ENCODE measurements at regions not wholly inside any gene's neighbourhood (a gene's known extent, or its start where the extent isn't known, plus 50 kb on each side); places are given as distances from the start of the nearest gene placed in this dataset.

DNA sequence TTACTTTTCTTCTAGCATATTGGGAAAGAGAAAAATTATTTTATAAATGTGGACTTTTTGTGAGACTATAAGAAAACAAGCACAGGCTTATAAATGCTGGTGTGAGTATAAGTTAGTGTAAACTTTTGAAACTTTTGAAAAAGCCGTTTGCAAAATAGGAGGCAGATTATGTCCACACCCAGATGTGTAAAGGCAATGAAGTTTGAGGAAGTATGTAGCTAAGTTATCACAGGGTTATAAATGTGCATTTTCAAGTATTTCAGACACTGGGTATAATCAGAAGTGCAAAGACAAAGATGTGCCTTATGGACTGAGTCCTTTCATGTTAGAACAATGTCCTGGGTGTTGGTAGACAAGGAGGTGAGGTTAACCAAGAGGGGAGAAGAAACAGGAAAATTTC lies 85.5 kb downstream of the ANXA1 start:
- Histone ChIP-seq H3K9me3 (no peaks in the 10 kb centered on the region), H3K36me3 (ENCODE audit: control insufficient read depth in 2 of 2, extremely low read depth in 1 of 2, insufficient read depth in 1 of 2, low read length in 1 of 2) (no peaks in the 10 kb centered on the region), H3K27ac (ENCODE audit: low read length) (no peak overlapping the region), H3K4me3 (ENCODE audit: control insufficient read depth in 1 of 2, extremely low read depth in 1 of 2, low read length in 1 of 2) (no peak overlapping the region), H3K27me3 (replicated peaks in 1 of 2; ENCODE audit: control insufficient read depth in 2 of 2, extremely low read depth in 1 of 2, insufficient read depth in 2 of 2, low read length in 1 of 2) (no peaks in the 10 kb centered on the region), H3K4me1 (ENCODE audit: control insufficient read depth in 1 of 2, extremely low read depth in 1 of 2, insufficient read depth in 2 of 2, low read length in 2 of 2) (no peaks in the 10 kb centered on the region)
- no peaks in the 10 kb centered on the region for H3K4me1 Mint-ChIP-seq
- no peak overlapping the region for H3K4me3 Mint-ChIP-seq
- DNase-seq = no peak
- POLR2A ChIA-PET = no interaction called here
- H3K9me3 Mint-ChIP-seq = no peaks in the 10 kb centered on the region
- CTCF ChIA-PET = no interaction called here
- WGBS (ENCODE audit: insufficient coverage) = 55% methylated on average over 1 of the region's 1 CpG
- H3K27me3 Mint-ChIP-seq = peaks cover 7 to 19% of the 10 kb centered on the region in 2 donors
- H3K36me3 Mint-ChIP-seq = no peaks in the 10 kb centered on the region
- no peak overlapping the region for H3K27ac Mint-ChIP-seq
- no peak for ATAC-seq (replicated peaks in 1 of 4)

- H3K4me1 Mint-ChIP-seq = no peaks in the 10 kb centered on the region
Measured at GRCh38 chr9:73239570-73240265, 88.1 kb downstream of the ANXA1 start.

GRCh38 chr9:73243078-73243477 lies 91.4 kb downstream of the ANXA1 start:
- DNase-seq (no peak), ATAC-seq (replicated peaks in 1 of 4) (no peak)
- WGBS (ENCODE audit: insufficient coverage) = 69% methylated on average over 2 of the region's 2 CpGs

More at GRCh38 chr9:73239570-73240265, 88.1 kb downstream of the ANXA1 start:
- peaks cover 15 to 30% of the 10 kb centered on the region in 2 donors for H3K27me3 Mint-ChIP-seq
- H3K27ac Mint-ChIP-seq = no peak overlapping the region
- POLR2A ChIA-PET = no interaction called here
- Histone ChIP-seq H3K4me1 (ENCODE audit: control insufficient read depth in 1 of 2, extremely low read depth in 1 of 2, insufficient read depth in 2 of 2, low read length in 2 of 2) (no peaks in the 10 kb centered on the region), H3K4me3 (ENCODE audit: control insufficient read depth in 1 of 2, extremely low read depth in 1 of 2, low read length in 1 of 2) (no peak overlapping the region), H3K27me3 (replicated peaks in 1 of 2; ENCODE audit: control insufficient read depth in 2 of 2, extremely low read depth in 1 of 2, insufficient read depth in 2 of 2, low read length in 1 of 2) (no peaks in the 10 kb centered on the region), H3K27ac (ENCODE audit: low read length) (no peak overlapping the region), H3K36me3 (ENCODE audit: control insufficient read depth in 2 of 2, extremely low read depth in 1 of 2, insufficient read depth in 1 of 2, low read length in 1 of 2) (no peaks in the 10 kb centered on the region), H3K9me3 (no peaks in the 10 kb centered on the region)
- CTCF ChIA-PET = no interaction called here
- DNase-seq = no peak
- ATAC-seq (replicated peaks in 1 of 4) = no peak
- H3K4me3 Mint-ChIP-seq = no peak overlapping the region
- no peaks in the 10 kb centered on the region for H3K9me3 Mint-ChIP-seq
- no peaks in the 10 kb centered on the region for H3K36me3 Mint-ChIP-seq
- no CpG with 5 or more reads among the region's 2 CpGs for WGBS (ENCODE audit: insufficient coverage)

DNA sequence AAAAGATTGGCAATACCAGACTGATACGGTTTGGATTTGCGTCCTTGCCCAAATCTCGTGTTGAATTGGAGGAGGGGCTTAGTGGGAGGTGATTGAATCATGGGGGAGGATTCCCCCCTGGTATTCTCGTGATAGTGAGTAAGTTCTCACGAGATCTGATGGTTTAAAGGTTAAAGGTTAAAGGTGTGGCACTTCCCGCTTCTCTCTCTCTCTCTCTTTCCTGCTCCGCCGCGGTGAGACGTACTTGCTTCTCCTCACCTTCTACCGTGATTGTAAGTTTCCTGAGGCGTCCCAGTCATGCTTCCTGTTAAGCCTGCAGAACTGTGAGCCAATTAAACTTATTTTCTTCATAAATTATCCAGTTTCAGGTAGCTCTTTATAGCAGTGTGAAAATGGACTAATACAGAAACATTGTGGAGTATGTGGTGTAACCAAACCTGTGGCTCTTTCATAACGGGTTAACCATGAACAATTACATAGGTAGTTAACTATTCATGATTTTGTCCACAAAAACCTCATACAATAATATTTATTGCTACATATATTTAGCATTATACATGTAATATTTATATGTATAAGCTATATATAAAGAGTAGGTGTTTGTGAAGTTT lies 107.5 kb downstream of the ANXA1 start:
- H3K36me3 Mint-ChIP-seq = no peaks in the 10 kb centered on the region
- Histone ChIP-seq H3K9me3 (no peaks in the 10 kb centered on the region), H3K27ac (ENCODE audit: low read length) (no peak overlapping the region), H3K4me1 (ENCODE audit: control insufficient read depth in 1 of 2, extremely low read depth in 1 of 2, insufficient read depth in 2 of 2, low read length in 2 of 2) (no peaks in the 10 kb centered on the region), H3K36me3 (ENCODE audit: control insufficient read depth in 2 of 2, extremely low read depth in 1 of 2, insufficient read depth in 1 of 2, low read length in 1 of 2) (no peaks in the 10 kb centered on the region), H3K27me3 (replicated peaks in 1 of 2; ENCODE audit: control insufficient read depth in 2 of 2, extremely low read depth in 1 of 2, insufficient read depth in 2 of 2, low read length in 1 of 2) (no peaks in the 10 kb centered on the region), H3K4me3 (ENCODE audit: control insufficient read depth in 1 of 2, extremely low read depth in 1 of 2, low read length in 1 of 2) (no peak overlapping the region)
- peaks cover 2 to 7% of the 10 kb centered on the region in 2 donors for H3K27me3 Mint-ChIP-seq
- peaks cover 2 to 6% (median 3%) of the 10 kb centered on the region in 3 donors for H3K9me3 Mint-ChIP-seq
- H3K4me1 Mint-ChIP-seq = no peaks in the 10 kb centered on the region
- no CpG with 5 or more reads among the region's 13 CpGs for WGBS (ENCODE audit: insufficient coverage)
- CTCF ChIA-PET = no interaction called here
- no peak overlapping the region for H3K27ac Mint-ChIP-seq
- POLR2A ChIA-PET = no interaction called here
- ATAC-seq (replicated peaks in 1 of 4) = no peak
- DNase-seq = no peak
- no peak overlapping the region for H3K4me3 Mint-ChIP-seq

More at GRCh38 chr9:73243078-73243477, 91.4 kb downstream of the ANXA1 start:
- no peaks in the 10 kb centered on the region for H3K9me3 Mint-ChIP-seq
- no peaks in the 10 kb centered on the region for H3K27me3 ChIP-seq (replicated peaks in 1 of 2; ENCODE audit: control insufficient read depth in 2 of 2, extremely low read depth in 1 of 2, insufficient read depth in 2 of 2, low read length in 1 of 2)
- H3K27ac Mint-ChIP-seq = no peak overlapping the region
- H3K4me3 Mint-ChIP-seq = no peak overlapping the region
- ChIA-PET CTCF (no interaction called here), POLR2A (no interaction called here)
- no peak overlapping the region for H3K4me3 ChIP-seq (ENCODE audit: control insufficient read depth in 1 of 2, extremely low read depth in 1 of 2, low read length in 1 of 2)
- H3K36me3 ChIP-seq (ENCODE audit: control insufficient read depth in 2 of 2, extremely low read depth in 1 of 2, insufficient read depth in 1 of 2, low read length in 1 of 2) = no peaks in the 10 kb centered on the region
- H3K36me3 Mint-ChIP-seq = no peaks in the 10 kb centered on the region
- no peaks in the 10 kb centered on the region for H3K4me1 Mint-ChIP-seq
- H3K27ac ChIP-seq (ENCODE audit: low read length) = no peak overlapping the region
- H3K27me3 Mint-ChIP-seq = peaks cover 10 to 27% of the 10 kb centered on the region in 2 donors
- H3K4me1 ChIP-seq (ENCODE audit: control insufficient read depth in 1 of 2, extremely low read depth in 1 of 2, insufficient read depth in 2 of 2, low read length in 2 of 2) = no peaks in the 10 kb centered on the region
- H3K9me3 ChIP-seq = no peaks in the 10 kb centered on the region

- DNase-seq = no peak
- no peak overlapping the region for H3K27ac Mint-ChIP-seq
- ChIA-PET POLR2A (interaction anchor here in 1 of 2 donors (0.6 kb wide), 1 partner anchor 1062 kb away, joined by 10 read pairs; no protein-coding TSS in a partner anchor), CTCF (interaction anchor here in 1 of 2 donors (0.6 kb wide), 1 partner anchor 59 kb away, joined by 3 read pairs; no protein-coding TSS in a partner anchor)
- H3K9me3 Mint-ChIP-seq = peaks cover 2 to 6% (median 3%) of the 10 kb centered on the region in 3 donors
- ATAC-seq (replicated peaks in 1 of 4) = no peak
- no peaks in the 10 kb centered on the region for H3K36me3 Mint-ChIP-seq
- Histone ChIP-seq H3K9me3 (no peaks in the 10 kb centered on the region), H3K27ac (ENCODE audit: low read length) (no peak overlapping the region), H3K4me1 (ENCODE audit: control insufficient read depth in 1 of 2, extremely low read depth in 1 of 2, insufficient read depth in 2 of 2, low read length in 2 of 2) (no peaks in the 10 kb centered on the region), H3K27me3 (replicated peaks in 1 of 2; ENCODE audit: control insufficient read depth in 2 of 2, extremely low read depth in 1 of 2, insufficient read depth in 2 of 2, low read length in 1 of 2) (no peaks in the 10 kb centered on the region), H3K4me3 (ENCODE audit: control insufficient read depth in 1 of 2, extremely low read depth in 1 of 2, low read length in 1 of 2) (no peak overlapping the region), H3K36me3 (ENCODE audit: control insufficient read depth in 2 of 2, extremely low read depth in 1 of 2, insufficient read depth in 1 of 2, low read length in 1 of 2) (no peaks in the 10 kb centered on the region)
- H3K4me1 Mint-ChIP-seq = no peaks in the 10 kb centered on the region
- no peak overlapping the region for H3K4me3 Mint-ChIP-seq
- H3K27me3 Mint-ChIP-seq = peaks cover 0 to 10% of the 10 kb centered on the region in 2 donors
Measured at GRCh38 chr9:73260506-73260905, 108.8 kb downstream of the ANXA1 start.

DNA sequence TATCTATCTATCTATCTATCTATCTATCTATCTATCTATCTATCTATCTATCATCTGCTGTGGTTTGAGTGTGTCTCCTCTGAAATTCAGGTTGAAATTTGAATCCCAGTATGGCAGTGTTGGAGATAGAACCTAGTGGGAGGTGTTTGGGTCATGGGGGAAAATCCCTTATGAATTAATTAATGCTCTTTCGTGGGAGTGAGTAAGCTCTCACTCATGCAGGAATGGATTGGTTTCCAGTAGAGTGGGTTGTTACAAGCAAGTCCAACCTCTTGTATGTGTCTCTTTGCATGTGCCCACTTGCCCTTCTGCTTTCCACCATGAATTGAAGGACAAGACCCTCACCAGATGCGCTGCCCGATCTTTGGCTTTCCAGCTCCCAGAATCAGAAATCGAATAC lies 113.0 kb downstream of the ANXA1 start:
- ChIA-PET POLR2A (no interaction called here), CTCF (no interaction called here)

More for the DNA sequence above, 113.0 kb downstream of the ANXA1 start:
- no CpG with 5 or more reads among the region's 4 CpGs for WGBS (ENCODE audit: insufficient coverage)
- Histone ChIP-seq H3K27me3 (replicated peaks in 1 of 2; ENCODE audit: control insufficient read depth in 2 of 2, extremely low read depth in 1 of 2, insufficient read depth in 2 of 2, low read length in 1 of 2) (peaks cover 0 to 6% of the 10 kb centered on the region in 2 experiments), H3K36me3 (ENCODE audit: control insufficient read depth in 2 of 2, extremely low read depth in 1 of 2, insufficient read depth in 1 of 2, low read length in 1 of 2) (no peaks in the 10 kb centered on the region), H3K27ac (ENCODE audit: low read length) (no peak overlapping the region), H3K9me3 (no peaks in the 10 kb centered on the region), H3K4me3 (ENCODE audit: control insufficient read depth in 1 of 2, extremely low read depth in 1 of 2, low read length in 1 of 2) (no peak overlapping the region), H3K4me1 (ENCODE audit: control insufficient read depth in 1 of 2, extremely low read depth in 1 of 2, insufficient read depth in 2 of 2, low read length in 2 of 2) (no peaks in the 10 kb centered on the region)
- H3K27ac Mint-ChIP-seq = no peak overlapping the region
- H3K36me3 Mint-ChIP-seq = no peaks in the 10 kb centered on the region
- ATAC-seq (replicated peaks in 1 of 4) (no peak), DNase-seq (no peak)
- H3K9me3 Mint-ChIP-seq = no peaks in the 10 kb centered on the region
- H3K4me3 Mint-ChIP-seq = no peak overlapping the region
- peaks cover 0 to 5% of the 10 kb centered on the region in 2 donors for H3K27me3 Mint-ChIP-seq
- no peaks in the 10 kb centered on the region for H3K4me1 Mint-ChIP-seq

Data from T-cell (primary cell).